Immature natural killer cell (primary cell): ENCODE measurements at regions not wholly inside any gene's neighbourhood (a gene's known extent, or its start where the extent isn't known, plus 50 kb on each side); places are given as distances from the start of the nearest gene placed in this dataset.

Experiments used
- DNase-seq, 3 donors: peaks; one replicate each; pipeline ENCODE4 v3.0.0; 2022; ENCODE audit warnings: mixed read lengths in 1 of 3
- H3K27ac Mint-ChIP-seq, 6 donors: one replicate each; pipeline ENCODE4 v1.8.0; 2020; ENCODE audit warnings: mixed read lengths in 6 of 6, mild to moderate bottlenecking in 5 of 6, inconsistent platforms in 4 of 6, moderate library complexity in 3 of 6
- H3K27me3 Mint-ChIP-seq, 3 donors: one replicate each; pipeline ENCODE4 v1.8.0; 2020 to 2021; ENCODE audit warnings: low read depth in 3 of 3, mild to moderate bottlenecking in 3 of 3, mixed read lengths in 3 of 3, moderate library complexity in 3 of 3, inconsistent platforms in 1 of 3
- H3K36me3 Mint-ChIP-seq, 3 donors: one replicate each; pipeline ENCODE4 v1.8.0; 2020; ENCODE audit warnings: mixed read lengths in 3 of 3, inconsistent platforms in 2 of 3, mild to moderate bottlenecking in 2 of 3
- H3K4me1 Mint-ChIP-seq, 2 donors: one replicate each; pipeline ENCODE4 v1.8.0; 2020; ENCODE audit warnings: inconsistent platforms in 2 of 2, mild to moderate bottlenecking in 2 of 2, mixed read lengths in 2 of 2, moderate library complexity in 1 of 2
- H3K4me3 Mint-ChIP-seq, 5 donors: one replicate each; pipeline ENCODE4 v1.8.0; 2020; ENCODE audit warnings: mild to moderate bottlenecking in 5 of 5, mixed read lengths in 5 of 5, inconsistent platforms in 3 of 5, moderate library complexity in 3 of 5
- H3K9me3 Mint-ChIP-seq, 6 donors: one replicate each; pipeline ENCODE4 v1.8.0; 2020; ENCODE audit warnings: mild to moderate bottlenecking in 6 of 6, mixed read lengths in 6 of 6, inconsistent platforms in 4 of 6, moderate library complexity in 3 of 6

DNA sequence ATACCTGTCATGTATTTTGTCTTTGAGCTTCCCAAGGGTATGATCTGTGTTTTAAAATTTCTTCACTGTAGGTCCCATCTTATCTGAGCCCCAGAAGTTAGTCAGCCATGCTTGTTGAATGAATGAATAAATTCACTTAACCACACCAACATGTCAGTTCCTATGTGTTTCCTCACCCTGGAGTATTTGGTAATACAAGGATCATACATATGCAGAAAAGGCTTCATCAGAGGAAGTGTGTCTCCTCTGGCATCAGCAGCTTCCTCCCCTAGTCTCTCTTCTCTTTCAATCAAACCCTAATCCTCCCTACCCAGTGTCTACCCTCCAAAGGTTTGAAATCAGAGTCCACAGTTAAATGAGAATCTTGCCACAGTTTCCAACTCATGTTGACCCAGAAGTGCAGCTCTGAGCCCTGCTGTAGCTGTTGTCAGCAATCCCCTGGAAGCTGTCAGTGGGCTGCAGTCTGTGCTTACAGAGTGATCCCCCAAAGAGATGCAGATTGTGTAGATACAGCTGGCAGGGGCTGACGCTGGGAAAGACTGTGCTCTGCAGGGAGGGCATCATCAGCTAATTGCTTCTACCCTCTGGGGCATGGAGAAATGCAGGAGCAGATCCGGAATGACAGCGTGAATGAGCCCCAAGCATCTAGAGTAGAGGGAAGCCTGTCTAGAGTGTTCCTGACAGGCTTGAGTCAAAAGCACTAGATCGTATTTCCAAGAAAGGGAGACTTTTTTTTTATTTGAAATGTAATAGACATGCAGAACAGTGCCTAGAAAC, 105.0 kb upstream of the WDR11 start:
- H3K27ac Mint-ChIP-seq, result no peak overlapping the region
- no peaks in the 10 kb centered on the region for H3K4me1 Mint-ChIP-seq
- H3K27me3 Mint-ChIP-seq, result peaks cover 4 to 12% (median 4%) of the 10 kb centered on the region in 3 donors
- no peaks in the 10 kb centered on the region for H3K36me3 Mint-ChIP-seq
- no peak overlapping the region for H3K4me3 Mint-ChIP-seq
- H3K9me3 Mint-ChIP-seq, result peaks cover 0 to 3% (median 0%) of the 10 kb centered on the region in 6 donors
- DNase-seq, result no peak

DNA sequence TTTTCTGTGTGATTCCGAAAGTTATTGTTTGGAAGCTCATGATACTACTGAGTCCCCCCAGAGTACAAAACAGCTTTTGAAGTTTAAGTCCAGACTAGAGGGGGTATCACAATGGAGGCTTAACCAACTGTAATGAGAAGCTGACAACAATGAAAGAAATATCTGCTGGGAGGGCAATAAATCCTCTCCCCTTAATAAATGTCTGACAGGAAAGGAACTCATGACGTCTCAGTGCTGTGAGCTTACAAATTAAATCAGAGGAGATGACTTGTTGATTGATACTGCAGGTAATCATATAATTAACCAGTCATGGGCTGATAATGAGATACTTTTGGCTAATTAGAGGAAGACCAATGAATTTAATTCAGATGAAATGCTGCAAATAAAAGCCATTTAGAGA, 102.6 kb upstream of the WDR11 start:
- no peaks in the 10 kb centered on the region for H3K4me1 Mint-ChIP-seq
- H3K4me3 Mint-ChIP-seq, result no peak overlapping the region
- DNase-seq, result no peak
- H3K27ac Mint-ChIP-seq, result no peak overlapping the region
- H3K27me3 Mint-ChIP-seq, result peaks cover 4 to 10% (median 9%) of the 10 kb centered on the region in 3 donors
- peaks cover 0 to 3% (median 0%) of the 10 kb centered on the region in 6 donors for H3K9me3 Mint-ChIP-seq
- H3K36me3 Mint-ChIP-seq, result no peaks in the 10 kb centered on the region

GRCh38 chr10:120749072-120749471, 102.1 kb upstream of the WDR11 start:
- peaks cover 4 to 10% (median 10%) of the 10 kb centered on the region in 3 donors for H3K27me3 Mint-ChIP-seq
- no peaks in the 10 kb centered on the region for H3K36me3 Mint-ChIP-seq
- no peak overlapping the region for H3K4me3 Mint-ChIP-seq
- peaks cover 0 to 3% (median 0%) of the 10 kb centered on the region in 6 donors for H3K9me3 Mint-ChIP-seq
- no peak overlapping the region for H3K27ac Mint-ChIP-seq
- no peak for DNase-seq
- no peaks in the 10 kb centered on the region for H3K4me1 Mint-ChIP-seq

GRCh38 chr10:120749856-120750566, 101.2 kb upstream of the WDR11 start:
- DNase-seq, result no peak
- peaks cover 4 to 12% (median 10%) of the 10 kb centered on the region in 3 donors for H3K27me3 Mint-ChIP-seq
- H3K9me3 Mint-ChIP-seq, result peaks cover 0 to 3% (median 0%) of the 10 kb centered on the region in 6 donors
- no peak overlapping the region for H3K27ac Mint-ChIP-seq
- no peak overlapping the region for H3K4me3 Mint-ChIP-seq
- no peaks in the 10 kb centered on the region for H3K36me3 Mint-ChIP-seq
- H3K4me1 Mint-ChIP-seq, result no peaks in the 10 kb centered on the region

DNA sequence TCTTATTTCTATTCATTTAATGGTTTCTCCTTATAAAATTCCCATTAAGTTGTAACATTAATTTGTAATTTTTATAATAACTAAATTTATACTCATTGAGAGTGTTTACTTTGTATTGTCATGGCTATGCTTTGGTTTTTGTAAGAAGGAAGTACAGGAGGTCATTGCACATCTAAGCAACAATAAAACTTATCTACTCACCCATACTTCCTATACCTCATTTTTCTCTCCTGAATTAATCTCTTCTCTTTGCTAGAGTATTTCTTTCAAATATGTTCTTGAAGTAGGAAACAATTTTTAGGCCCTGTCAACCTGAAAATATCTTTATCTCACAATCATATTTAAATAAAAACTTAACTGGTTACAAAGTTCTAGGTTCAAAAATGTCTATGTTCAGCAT, 95.4 kb upstream of the WDR11 start:
- peaks cover 3 to 14% (median 9%) of the 10 kb centered on the region in 3 donors for H3K27me3 Mint-ChIP-seq
- H3K36me3 Mint-ChIP-seq, result no peaks in the 10 kb centered on the region
- no peak overlapping the region for H3K4me3 Mint-ChIP-seq
- H3K27ac Mint-ChIP-seq, result no peak overlapping the region
- H3K9me3 Mint-ChIP-seq, result peaks cover 0 to 4% (median 0%) of the 10 kb centered on the region in 6 donors
- H3K4me1 Mint-ChIP-seq, result no peaks in the 10 kb centered on the region
- no peak for DNase-seq

GRCh38 chr10:120760253-120760652, 90.9 kb upstream of the WDR11 start:
- H3K27me3 Mint-ChIP-seq, result peaks cover 0 to 20% (median 3%) of the 10 kb centered on the region in 3 donors

GRCh38 chr10:120761951-120762350, 89.2 kb upstream of the WDR11 start:
- H3K4me3 Mint-ChIP-seq, result no peak overlapping the region

More at GRCh38 chr10:120760253-120760652, 90.9 kb upstream of the WDR11 start:
- Mint-ChIP-seq H3K4me3 (no peak overlapping the region), H3K9me3 (peaks cover 0 to 4% (median 0%) of the 10 kb centered on the region in 6 donors), H3K4me1 (no peaks in the 10 kb centered on the region), H3K27ac (no peak overlapping the region), H3K36me3 (no peaks in the 10 kb centered on the region)
- no peak for DNase-seq

GRCh38 chr10:120765226-120765803, 85.8 kb upstream of the WDR11 start:
- Mint-ChIP-seq H3K36me3 (no peaks in the 10 kb centered on the region), H3K27ac (no peak overlapping the region), H3K9me3 (no peaks in the 10 kb centered on the region), H3K4me1 (no peaks in the 10 kb centered on the region), H3K4me3 (no peak overlapping the region), H3K27me3 (peaks cover 0 to 13% (median 0%) of the 10 kb centered on the region in 3 donors)
- no peak for DNase-seq

More at GRCh38 chr10:120761951-120762350, 89.2 kb upstream of the WDR11 start:
- DNase-seq, result no peak
- H3K36me3 Mint-ChIP-seq, result no peaks in the 10 kb centered on the region
- H3K27me3 Mint-ChIP-seq, result peaks cover 0 to 17% (median 1%) of the 10 kb centered on the region in 3 donors
- H3K4me1 Mint-ChIP-seq, result no peaks in the 10 kb centered on the region
- H3K27ac Mint-ChIP-seq, result no peak overlapping the region
- H3K9me3 Mint-ChIP-seq, result peaks cover 0 to 1% (median 0%) of the 10 kb centered on the region in 6 donors

- no peaks in the 10 kb centered on the region for H3K36me3 Mint-ChIP-seq
- peaks cover 2 to 14% (median 4%) of the 10 kb centered on the region in 3 donors for H3K27me3 Mint-ChIP-seq
- no peak overlapping the region for H3K27ac Mint-ChIP-seq
- H3K9me3 Mint-ChIP-seq, result no peaks in the 10 kb centered on the region
- H3K4me1 Mint-ChIP-seq, result no peaks in the 10 kb centered on the region
- DNase-seq, result no peak
- H3K4me3 Mint-ChIP-seq, result no peak overlapping the region
These were observed 82.9 kb upstream of the WDR11 start for GRCh38 chr10:120768227-120768626.

GRCh38 chr10:120770496-120770895, 80.7 kb upstream of the WDR11 start:
- Mint-ChIP-seq H3K27ac (no peak overlapping the region), H3K9me3 (no peaks in the 10 kb centered on the region), H3K27me3 (peaks cover 2 to 9% (median 7%) of the 10 kb centered on the region in 3 donors), H3K4me3 (no peak overlapping the region), H3K36me3 (no peaks in the 10 kb centered on the region), H3K4me1 (no peaks in the 10 kb centered on the region)
- no peak for DNase-seq

DNA sequence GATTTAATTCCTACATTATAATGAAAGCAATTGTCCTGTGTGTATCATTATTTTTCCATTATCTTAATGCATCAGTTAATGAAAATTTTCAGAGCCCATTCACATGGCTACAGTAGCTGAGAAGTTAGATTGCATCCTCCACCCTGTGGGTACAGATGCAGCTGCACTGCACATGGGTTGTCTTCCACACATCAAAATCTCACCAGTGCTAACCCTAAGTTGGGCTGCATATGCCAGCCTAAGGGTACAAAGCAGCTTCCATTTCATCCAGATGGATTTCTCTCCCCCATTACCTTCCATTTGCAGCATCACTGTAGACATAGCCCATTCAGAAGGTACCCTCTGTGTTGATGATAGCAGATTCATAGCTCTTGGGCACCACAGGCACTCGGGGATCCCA, 74.7 kb upstream of the WDR11 start:
- Mint-ChIP-seq H3K9me3 (no peaks in the 10 kb centered on the region), H3K4me1 (no peaks in the 10 kb centered on the region), H3K4me3 (no peak overlapping the region), H3K27ac (no peak overlapping the region), H3K27me3 (peaks cover 2 to 4% (median 4%) of the 10 kb centered on the region in 3 donors), H3K36me3 (no peaks in the 10 kb centered on the region)
- DNase-seq, result no peak

DNA sequence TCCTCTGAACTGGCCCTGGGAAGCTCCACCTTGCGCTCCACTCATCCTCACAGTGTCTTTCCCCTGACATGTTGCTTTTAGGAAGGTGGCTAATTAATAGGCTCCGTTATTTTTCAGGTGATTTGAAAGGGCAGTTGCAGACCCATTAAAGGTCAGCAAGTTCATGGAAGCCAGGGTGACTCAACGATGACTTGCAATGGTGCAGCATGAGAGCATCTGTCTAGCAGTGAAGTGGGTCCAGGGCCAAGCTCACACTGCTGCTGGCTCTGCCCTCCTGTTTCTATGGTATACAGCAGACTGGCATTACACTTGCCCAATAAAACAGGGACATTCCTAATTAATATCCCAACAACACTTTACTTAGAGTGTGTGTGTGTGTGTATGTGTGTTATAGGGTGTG, 68.8 kb upstream of the WDR11 start:
- Mint-ChIP-seq H3K27me3 (peaks cover 0 to 2% (median 0%) of the 10 kb centered on the region in 3 donors), H3K4me3 (no peak overlapping the region), H3K9me3 (peaks cover 0 to 2% (median 0%) of the 10 kb centered on the region in 6 donors), H3K4me1 (no peaks in the 10 kb centered on the region), H3K27ac (no peak overlapping the region), H3K36me3 (no peaks in the 10 kb centered on the region)
- no peak for DNase-seq

- Mint-ChIP-seq H3K27me3 (peaks cover 0 to 2% (median 0%) of the 10 kb centered on the region in 3 donors), H3K4me1 (no peaks in the 10 kb centered on the region), H3K4me3 (no peak overlapping the region)
These were observed 68.1 kb upstream of the WDR11 start for GRCh38 chr10:120783098-120783497.

DNA sequence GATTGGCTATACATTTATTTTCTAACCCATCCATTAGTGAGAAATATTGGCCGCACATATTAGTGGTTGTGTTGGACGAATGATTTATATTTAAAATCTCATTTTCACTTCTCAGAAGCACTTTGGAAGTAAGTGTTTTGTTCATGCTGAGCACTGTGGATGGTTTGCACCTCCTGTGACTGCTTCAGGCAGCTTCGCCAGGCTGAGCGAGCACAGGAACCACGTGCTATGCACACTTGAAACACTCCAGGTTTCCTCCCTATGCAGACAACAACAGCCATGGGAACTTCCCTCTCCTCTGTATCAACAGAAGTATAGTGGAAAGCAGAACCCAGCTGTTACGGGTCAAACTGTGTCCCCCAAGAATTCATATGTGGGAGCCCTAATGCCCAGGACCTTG, 67.3 kb upstream of the WDR11 start:
- Mint-ChIP-seq H3K9me3 (peaks cover 0 to 2% (median 0%) of the 10 kb centered on the region in 6 donors), H3K4me3 (no peak overlapping the region), H3K36me3 (no peaks in the 10 kb centered on the region), H3K4me1 (no peaks in the 10 kb centered on the region), H3K27ac (no peak overlapping the region), H3K27me3 (peaks cover 0 to 2% (median 0%) of the 10 kb centered on the region in 3 donors)
- no peak for DNase-seq

More at GRCh38 chr10:120783098-120783497, 68.1 kb upstream of the WDR11 start:
- DNase-seq, result no peak
- no peak overlapping the region for H3K27ac Mint-ChIP-seq
- H3K36me3 Mint-ChIP-seq, result no peaks in the 10 kb centered on the region
- H3K9me3 Mint-ChIP-seq, result peaks cover 0 to 2% (median 0%) of the 10 kb centered on the region in 6 donors
